IMR-90 (cell line): ENCODE measurements at regions not wholly inside any gene's neighbourhood (a gene's known extent, or its start where the extent isn't known, plus 50 kb on each side); places are given as distances from the start of the nearest gene placed in this dataset.

Experiments
- ATAC-seq: fragments of 200-7000 bp; cut with Tn5 transposase; 2 replicates; pipeline ENCODE4 v1.9.1; 2020; ENCODE audit warnings: low read depth, mild to moderate bottlenecking, moderate library complexity
- BruUV-seq: library from RNA; stranded (reverse); fragments of 400-500 nt; replicated peaks from 2 replicates; lab custom pipeline; 2021; lab: Mats Ljungman, UMichigan
- CTCF ChIA-PET: fragments of 300-600 bp; formaldehyde crosslinking; extraction: SDS; loops from one replicate; lab custom pipeline; 2021; ENCODE audit warnings: antibody characterized with exemption; lab: Yijun Ruan, JAX
- POLR2A ChIA-PET: fragments of 300-600 bp; sonication (Branson Sonifier 250); formaldehyde crosslinking; loops from one replicate; lab custom pipeline; 2022; ENCODE audit warnings: antibody characterized with exemption; ENCODE audit not compliant: unreplicated experiment; lab: Charles Lee
- DNase-seq: peaks from one replicate; pipeline ENCODE4 v3.0.0; 2013
- H2AFZ ChIP-seq: replicated peaks from 2 replicates; pipeline ENCODE3; 2013; ENCODE audit warnings: low read length, mild to moderate bottlenecking; ENCODE audit not compliant: poor library complexity
- H2AK5ac ChIP-seq: 2 replicates; pipeline ENCODE4 v1.6.1; 2013; ENCODE audit warnings: low read depth, low read length, inconsistent platforms
- H2AK9ac ChIP-seq: replicated peaks from 2 replicates; pipeline ENCODE3; 2013; ENCODE audit warnings: mild to moderate bottlenecking, low read depth, low read length, moderate library complexity; ENCODE audit not compliant: poor library complexity
- H2BK120ac ChIP-seq: 2 replicates; pipeline ENCODE4 v1.6.1; 2013; ENCODE audit warnings: low read depth, low read length, inconsistent platforms
- H2BK15ac ChIP-seq: 3 replicates; pipeline ENCODE4 v1.6.1; 2013; ENCODE audit warnings: low read depth, low read length, inconsistent platforms
- H2BK20ac ChIP-seq: 2 replicates; pipeline ENCODE4 v1.6.1; 2013; ENCODE audit warnings: low read depth, mild to moderate bottlenecking, inconsistent platforms, low read length, moderate library complexity
- H2BK5ac ChIP-seq: 2 replicates; pipeline ENCODE4 v1.6.1; 2013; ENCODE audit warnings: mild to moderate bottlenecking, low read depth, low read length, inconsistent platforms; ENCODE audit not compliant: poor library complexity, severe bottlenecking
- H3K14ac ChIP-seq: replicated peaks from 2 replicates; pipeline ENCODE4 v1.6.1; 2013; ENCODE audit warnings: low read depth, low read length, inconsistent platforms
- H3K18ac ChIP-seq: 2 replicates; pipeline ENCODE4 v1.6.1; 2013; ENCODE audit warnings: low read depth, low read length, control low read depth
- H3K23ac ChIP-seq: 2 replicates; pipeline ENCODE4 v1.6.1; 2013; ENCODE audit warnings: low read depth, low read length, inconsistent platforms
- H3K27ac ChIP-seq: 2 replicates; pipeline ENCODE4 v1.5.1; 2013; ENCODE audit warnings: mild to moderate bottlenecking, control low read depth, low read length; ENCODE audit not compliant: insufficient read depth
- H3K27me3 ChIP-seq: 2 replicates; pipeline ENCODE4 v1.6.1; 2013; ENCODE audit warnings: low read length; ENCODE audit not compliant: control insufficient read depth, insufficient read depth
- H3K36me3 ChIP-seq: 2 replicates; pipeline ENCODE4 v1.6.1; 2013; ENCODE audit warnings: low read length, mixed read lengths; ENCODE audit not compliant: control insufficient read depth, insufficient read depth
- H3K4ac ChIP-seq: 2 replicates; pipeline ENCODE4 v1.6.1; 2013; ENCODE audit warnings: low read depth, low read length, inconsistent platforms
- H3K4me1 ChIP-seq: 2 replicates; pipeline ENCODE4 v1.6.1; 2013; ENCODE audit warnings: low read length, mixed read lengths; ENCODE audit not compliant: control insufficient read depth, insufficient read depth
- H3K4me2 ChIP-seq: 2 replicates; pipeline ENCODE4 v1.6.1; 2013; ENCODE audit warnings: low read depth, mild to moderate bottlenecking, control low read depth, low read length, moderate library complexity
- H3K4me3 ChIP-seq: 2 replicates; pipeline ENCODE4 v1.5.1; 2013; ENCODE audit warnings: low read depth, mild to moderate bottlenecking, control low read depth, low read length, moderate library complexity; ENCODE audit not compliant: insufficient read depth
- H3K56ac ChIP-seq: 2 replicates; pipeline ENCODE4 v1.6.1; 2013; ENCODE audit warnings: low read length, inconsistent platforms; ENCODE audit not compliant: insufficient read depth; ENCODE audit errors: extremely low read depth
- H3K79me1 ChIP-seq, 2 experiments: 2 replicates each; pipeline ENCODE4 v1.6.1; 2013; ENCODE audit warnings: low read length in 2 of 2, inconsistent platforms in 1 of 2, low read depth in 1 of 2
- H3K9ac ChIP-seq: 2 replicates; pipeline ENCODE4 v1.6.1; 2013; ENCODE audit warnings: low read depth, low read length, control low read depth
- H3K9me1 ChIP-seq: 2 replicates; pipeline ENCODE4 v1.6.1; 2013; ENCODE audit warnings: low read length, inconsistent platforms; ENCODE audit not compliant: insufficient read depth
- H3K9me3 ChIP-seq: 2 replicates; pipeline ENCODE4 v1.6.1; 2013; ENCODE audit warnings: low read length; ENCODE audit not compliant: control insufficient read depth, insufficient read depth
- H4K20me1 ChIP-seq: 2 replicates; pipeline ENCODE4 v1.6.1; 2013; ENCODE audit warnings: low read length, inconsistent platforms; ENCODE audit not compliant: insufficient read depth
- H4K5ac ChIP-seq: 2 replicates; pipeline ENCODE4 v1.6.1; 2013; ENCODE audit warnings: mild to moderate bottlenecking, low read depth, low read length, control low read depth
- H4K8ac ChIP-seq, 2 experiments: 2 replicates each; pipeline ENCODE4 v1.6.1; 2013; ENCODE audit warnings: low read depth in 2 of 2, low read length in 2 of 2, control low read depth in 1 of 2, inconsistent platforms in 1 of 2
- H4K91ac ChIP-seq: 2 replicates; pipeline ENCODE4 v1.6.1; 2013; ENCODE audit warnings: low read depth, low read length, inconsistent platforms; ENCODE audit not compliant: insufficient read depth
- CEBPB ChIP-seq: IDR thresholded peaks from 2 replicates; pipeline ENCODE4 v1.6.1; 2012; ENCODE audit warnings: low read depth, low read length, improper control_type of control experiment
- FOS ChIP-seq: fragments of 150-350 bp; IDR thresholded peaks from 2 replicates; pipeline ENCODE4 v1.6.1; 2016; ENCODE audit warnings: low read depth, low read length
- MAZ ChIP-seq: IDR thresholded peaks from 2 replicates; pipeline ENCODE4 v1.6.1; 2012; ENCODE audit warnings: low read depth, mild to moderate bottlenecking, low read length, improper control_type of control experiment, moderate library complexity, borderline replicate concordance
- RFX5 ChIP-seq: IDR thresholded peaks from 2 replicates; pipeline ENCODE4 v1.8.0; 2012; ENCODE audit warnings: low read depth, mild to moderate bottlenecking, low read length, moderate library complexity
- SMC3 ChIP-seq: fragments of 150-350 bp; IDR thresholded peaks from 2 replicates; pipeline ENCODE4 v1.6.1; 2016; ENCODE audit warnings: low read depth, mild to moderate bottlenecking, antibody characterized with exemption, low read length, moderate library complexity
- WGBS, 2 experiments: methylation state at CpG; one replicate each; pipeline versions ENCODE4 v1.1.5 to v1.1.7; 2013; ENCODE audit warnings: missing lambda C conversion rate in 2 of 2; ENCODE audit not compliant: insufficient read length in 1 of 2; ENCODE audit errors: extremely low coverage in 2 of 2; 5-methylcytosine and 5-hydroxymethylcytosine counted together
- dilution Hi-C: fragments of 300-500 bp; cut with HindIII; formaldehyde crosslinking; loops from one replicate; pipeline ENCODE4 v1.14.3; 2018; ENCODE audit warnings: low sequenced_read_pairs; ENCODE audit not compliant: unreplicated experiment
- in situ Hi-C: fragments of 300-500 bp; cut with MboI; formaldehyde crosslinking; loops from 3 replicates; pipeline ENCODE4 v1.14.3; 2019; ENCODE audit warnings: low sequenced_read_pairs, inconsistent platforms, mixed read lengths
- intact Hi-C: fragments of 100-400 bp; cut with micrococcal nuclease; formaldehyde crosslinking; loops from 2 replicates; pipeline ENCODE4 v1.10.0; 2022

- Histone ChIP-seq H3K4me2 (no peak overlapping the region), H3K14ac (no peak overlapping the region), H3K36me3 (no peaks in the 10 kb centered on the region), H4K8ac (no peak overlapping the region), H3K18ac (no peak overlapping the region), H2BK20ac (no peak overlapping the region), H3K23ac (no peak overlapping the region), H3K9me3 (no peaks in the 10 kb centered on the region), H3K9ac (no peak overlapping the region), H3K4ac (no peak overlapping the region), H2AFZ (no peak overlapping the region), H4K91ac (no peak overlapping the region), H3K79me1 (no peaks in the 10 kb centered on the region), H3K4me3 (no peak overlapping the region), H2BK15ac (no peak overlapping the region), H2BK120ac (no peak overlapping the region), H2AK9ac (no peak overlapping the region), H3K9me1 (no peaks in the 10 kb centered on the region; the same call in 1 of the 2 replicates), H3K56ac (no peak overlapping the region), H4K20me1 (no peaks in the 10 kb centered on the region), H3K27ac (no peak overlapping the region), H2BK5ac (no peak overlapping the region), H2AK5ac (no peak overlapping the region), H4K5ac (no peak overlapping the region), H3K27me3 (no peaks in the 10 kb centered on the region), H3K4me1 (no peaks in the 10 kb centered on the region)
- ATAC-seq (peak; percentile 35), DNase-seq (peak; percentile 34)
- no CpG with 5 or more reads among the region's 2 CpGs for WGBS, 2 experiments
- ChIA-PET POLR2A (no interaction called here), CTCF (no interaction called here)
- BruUV-seq = no TSS peak
- intact Hi-C loops = no loop called here
- dilution Hi-C loops = no loop called here
- in situ Hi-C loops = no loop called here
- TF ChIP-seq MAZ (no peak), SMC3 (peak; percentile 13; the same call in 1 of the 2 replicates), RFX5 (no peak), CEBPB (no peak), FOS (no peak)
These were observed 190.6 kb upstream of the HS3ST3A1 start for GRCh38 chr17:13792314-13792713.
